ENCODE measurements at regions not wholly inside any gene's neighbourhood (a gene's known extent, or its start where the extent isn't known, plus 50 kb on each side); places are given as distances from the start of the nearest gene placed in this dataset.

DNA sequence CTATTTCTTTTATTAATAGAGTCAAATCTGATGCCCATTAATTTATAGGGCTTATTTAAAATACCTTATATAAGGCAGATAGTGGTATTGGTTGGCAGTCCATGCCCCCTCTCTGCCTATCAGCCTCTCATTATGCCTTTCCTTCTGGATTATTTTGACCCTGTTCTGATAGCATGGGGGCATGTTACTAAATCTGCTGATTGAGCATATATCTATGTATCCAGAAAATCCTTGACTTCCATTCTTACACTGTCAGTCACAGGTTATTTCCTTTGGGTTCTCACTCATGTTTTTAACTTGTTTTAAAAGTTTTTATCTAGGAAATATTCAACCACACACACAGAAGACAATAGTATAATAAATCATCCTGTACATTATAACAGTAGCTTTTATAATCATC is 1184.9 kb downstream of the HACE1 start:
- TF ChIP-seq, protein P1, sequence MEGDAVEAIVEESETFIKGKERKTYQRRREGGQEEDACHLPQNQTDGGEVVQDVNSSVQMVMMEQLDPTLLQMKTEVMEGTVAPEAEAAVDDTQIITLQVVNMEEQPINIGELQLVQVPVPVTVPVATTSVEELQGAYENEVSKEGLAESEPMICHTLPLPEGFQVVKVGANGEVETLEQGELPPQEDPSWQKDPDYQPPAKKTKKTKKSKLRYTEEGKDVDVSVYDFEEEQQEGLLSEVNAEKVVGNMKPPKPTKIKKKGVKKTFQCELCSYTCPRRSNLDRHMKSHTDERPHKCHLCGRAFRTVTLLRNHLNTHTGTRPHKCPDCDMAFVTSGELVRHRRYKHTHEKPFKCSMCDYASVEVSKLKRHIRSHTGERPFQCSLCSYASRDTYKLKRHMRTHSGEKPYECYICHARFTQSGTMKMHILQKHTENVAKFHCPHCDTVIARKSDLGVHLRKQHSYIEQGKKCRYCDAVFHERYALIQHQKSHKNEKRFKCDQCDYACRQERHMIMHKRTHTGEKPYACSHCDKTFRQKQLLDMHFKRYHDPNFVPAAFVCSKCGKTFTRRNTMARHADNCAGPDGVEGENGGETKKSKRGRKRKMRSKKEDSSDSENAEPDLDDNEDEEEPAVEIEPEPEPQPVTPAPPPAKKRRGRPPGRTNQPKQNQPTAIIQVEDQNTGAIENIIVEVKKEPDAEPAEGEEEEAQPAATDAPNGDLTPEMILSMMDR (IDR thresholded peaks at IDR 0.05): no peak
- TF ChIP-seq POLR2AphosphoS5 (IDR thresholded peaks at IDR 0.05): no peak
